ENCODE measurements at regions not wholly inside any gene's neighbourhood (a gene's known extent, or its start where the extent isn't known, plus 50 kb on each side); places are given as distances from the start of the nearest gene placed in this dataset.

- Histone ChIP-seq H3K4me3 (no peak overlapping the region), H3K27ac (no peak overlapping the region)
- no peak for TF ChIP-seq CTCF (IDR thresholded peaks at IDR 0.05)
- no peak for DNase-seq (ENCODE audit: low spot score)
Measured at GRCh38 chr5:51302343-51302742, 80.9 kb upstream of the ISL1 start.

GRCh38 chr5:51326844-51327243 lies 56.4 kb upstream of the ISL1 start:
- TF ChIP-seq CTCF (IDR thresholded peaks at IDR 0.05), result no peak
- no peak overlapping the region for H3K4me3 ChIP-seq

More at GRCh38 chr5:51326844-51327243, 56.4 kb upstream of the ISL1 start:
- no peak for DNase-seq (ENCODE audit: low spot score)
- no peak overlapping the region for H3K27ac ChIP-seq
